ENCODE measurements at regions not wholly inside any gene's neighbourhood (a gene's known extent, or its start where the extent isn't known, plus 50 kb on each side); places are given as distances from the start of the nearest gene placed in this dataset.

DNA sequence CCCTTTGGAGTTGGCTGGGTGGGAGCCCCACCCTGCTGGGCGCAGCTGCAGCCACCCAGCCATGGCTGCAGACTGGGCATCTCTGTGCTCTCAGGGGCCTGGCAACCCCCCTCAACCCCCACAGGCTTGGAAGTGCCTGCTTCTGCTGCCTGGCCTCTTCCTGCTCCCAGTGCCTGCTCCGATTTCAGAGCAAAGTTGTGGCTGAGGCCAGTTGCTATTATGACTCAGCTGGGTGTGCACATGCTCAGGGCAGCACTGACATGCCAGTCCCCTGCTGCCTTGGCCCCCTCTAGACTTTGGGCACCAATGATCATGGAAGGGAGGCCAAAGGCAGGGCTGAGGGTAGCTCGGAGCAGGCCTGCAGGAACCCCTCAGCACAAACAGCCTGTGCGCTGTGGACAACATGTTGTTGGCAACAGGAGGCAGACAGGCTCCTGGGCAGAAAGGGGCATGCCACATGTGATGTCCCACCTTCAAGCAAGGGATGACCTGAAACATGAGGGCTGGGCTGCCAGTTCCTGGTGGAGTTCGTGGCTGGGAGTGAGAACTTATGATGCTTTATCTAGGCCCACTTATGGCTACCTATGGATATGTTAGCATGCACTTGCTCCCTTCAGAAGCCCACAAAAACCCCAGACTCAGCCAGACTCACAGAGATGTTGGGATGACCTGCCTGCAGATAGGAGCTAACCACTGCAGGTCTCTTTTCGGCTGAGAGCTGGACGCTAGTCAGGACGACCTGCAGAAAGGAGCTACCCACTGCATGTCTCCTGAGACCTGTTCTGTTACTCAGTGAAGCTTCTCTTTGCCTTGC, 96.4 kb upstream of the AMOTL1 start:
- no peak for DNase-seq (ENCODE audit: low read depth in 4 of 6, low spot score in 6 of 6)
- 92% methylated on average over 7 of the region's 8 CpGs for WGBS (ENCODE audit: insufficient coverage)
- Histone ChIP-seq H3K36me3 (ENCODE audit: control insufficient read depth, insufficient read depth, low read length) (no peaks in the 10 kb centered on the region), H3K27me3 (ENCODE audit: control insufficient read depth, insufficient read depth, low read length) (no peaks in the 10 kb centered on the region), H3K9me3 (ENCODE audit: control insufficient read depth, insufficient read depth, low read length) (no peaks in the 10 kb centered on the region), H3K4me3 (ENCODE audit: low read depth, low read length) (no peak overlapping the region), H3K27ac (ENCODE audit: low read depth, low read length) (no peak overlapping the region), H3K4me1 (ENCODE audit: control insufficient read depth, insufficient read depth, low read length) (no peaks in the 10 kb centered on the region)

DNA sequence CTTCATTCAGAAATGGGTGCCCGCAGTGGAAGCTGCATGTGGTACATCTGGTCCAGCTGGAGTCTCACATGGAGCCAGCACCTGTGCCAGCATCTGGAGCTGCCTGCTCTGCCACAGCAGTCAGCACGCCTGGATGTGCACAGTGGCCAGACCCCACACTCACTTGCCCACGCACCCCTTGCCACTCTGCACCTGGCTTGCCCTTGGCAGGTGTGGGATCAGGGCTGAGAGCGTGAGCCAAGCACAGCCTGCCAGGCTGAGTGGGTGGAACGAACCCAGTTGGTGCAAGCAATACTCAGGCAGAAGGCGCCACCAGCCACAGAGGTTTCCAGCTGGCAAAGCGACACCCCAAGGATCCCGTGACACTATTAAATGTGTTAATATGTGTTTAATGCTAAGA, 95.5 kb upstream of the AMOTL1 start:
- H3K27me3 ChIP-seq (ENCODE audit: control insufficient read depth, insufficient read depth, low read length): no peaks in the 10 kb centered on the region
- H3K4me1 ChIP-seq (ENCODE audit: control insufficient read depth, insufficient read depth, low read length): no peaks in the 10 kb centered on the region
- H3K36me3 ChIP-seq (ENCODE audit: control insufficient read depth, insufficient read depth, low read length): no peaks in the 10 kb centered on the region
- 84% methylated on average over 8 of the region's 8 CpGs for WGBS (ENCODE audit: insufficient coverage)
- DNase-seq (ENCODE audit: low read depth in 4 of 6, low spot score in 6 of 6): no peak
- no peak overlapping the region for H3K4me3 ChIP-seq (ENCODE audit: low read depth, low read length)
- no peaks in the 10 kb centered on the region for H3K9me3 ChIP-seq (ENCODE audit: control insufficient read depth, insufficient read depth, low read length)
- H3K27ac ChIP-seq (ENCODE audit: low read depth, low read length): no peak overlapping the region

DNA sequence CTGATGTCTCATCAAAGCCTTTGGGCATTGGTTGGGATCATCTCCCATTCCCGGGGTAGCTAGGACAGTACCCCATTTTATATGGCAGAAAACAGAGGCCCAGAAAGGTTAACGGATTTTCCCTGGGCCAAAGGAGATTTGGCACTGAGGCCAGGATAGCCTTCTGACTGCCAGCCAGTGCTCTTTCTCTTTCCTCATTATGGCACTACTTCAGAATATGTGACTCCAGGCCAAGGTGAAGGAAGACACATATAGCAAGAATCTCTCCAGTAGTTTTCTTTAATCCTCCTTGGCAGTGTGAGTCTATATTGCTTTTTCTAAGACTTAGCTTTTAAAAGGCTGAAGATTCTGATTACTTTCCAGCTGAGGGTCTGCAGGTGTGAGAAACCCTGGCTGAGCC, 94.8 kb upstream of the AMOTL1 start:
- WGBS (ENCODE audit: insufficient coverage): 90% methylated on average over 2 of the region's 2 CpGs

GRCh38 chr11:94673951-94674491, 94.1 kb upstream of the AMOTL1 start:
- Histone ChIP-seq H3K27me3 (ENCODE audit: control insufficient read depth, insufficient read depth, low read length) (no peaks in the 10 kb centered on the region), H3K4me3 (ENCODE audit: low read depth, low read length) (no peak overlapping the region), H3K36me3 (ENCODE audit: control insufficient read depth, insufficient read depth, low read length) (no peaks in the 10 kb centered on the region), H3K4me1 (ENCODE audit: control insufficient read depth, insufficient read depth, low read length) (no peaks in the 10 kb centered on the region), H3K9me3 (ENCODE audit: control insufficient read depth, insufficient read depth, low read length) (no peaks in the 10 kb centered on the region), H3K27ac (ENCODE audit: low read depth, low read length) (no peak overlapping the region)
- 47% methylated on average over 2 of the region's 6 CpGs for WGBS (ENCODE audit: insufficient coverage)
- peak in 2 of 6 donors; percentile 8 to 45 for DNase-seq (ENCODE audit: low read depth in 4 of 6, low spot score in 6 of 6)

More for the DNA sequence above, 94.8 kb upstream of the AMOTL1 start:
- Histone ChIP-seq H3K36me3 (ENCODE audit: control insufficient read depth, insufficient read depth, low read length) (no peaks in the 10 kb centered on the region), H3K27ac (ENCODE audit: low read depth, low read length) (no peak overlapping the region), H3K4me1 (ENCODE audit: control insufficient read depth, insufficient read depth, low read length) (no peaks in the 10 kb centered on the region), H3K4me3 (ENCODE audit: low read depth, low read length) (no peak overlapping the region), H3K9me3 (ENCODE audit: control insufficient read depth, insufficient read depth, low read length) (no peaks in the 10 kb centered on the region), H3K27me3 (ENCODE audit: control insufficient read depth, insufficient read depth, low read length) (no peaks in the 10 kb centered on the region)
- DNase-seq (ENCODE audit: low read depth in 4 of 6, low spot score in 6 of 6): no peak

DNA sequence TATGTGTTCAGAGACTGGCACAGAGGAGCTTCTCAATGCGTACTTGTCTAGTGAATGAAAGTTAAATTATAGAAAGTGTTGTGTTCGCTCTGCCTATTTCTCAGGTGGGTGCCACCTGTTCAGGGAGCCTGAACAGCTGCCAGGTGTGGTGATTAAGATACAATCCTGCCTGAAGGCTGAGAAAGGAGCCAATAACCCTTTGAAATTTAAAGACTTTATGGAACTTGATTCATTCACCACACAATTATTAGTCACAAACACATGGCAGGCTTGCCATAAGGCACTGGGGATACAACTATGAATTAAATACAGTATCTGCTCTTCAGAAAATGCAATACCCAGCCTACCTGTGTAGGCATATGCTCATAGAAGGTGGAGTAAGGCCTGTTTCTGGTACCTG, 92.9 kb upstream of the AMOTL1 start:
- Histone ChIP-seq H3K4me1 (ENCODE audit: control insufficient read depth, insufficient read depth, low read length) (no peaks in the 10 kb centered on the region), H3K4me3 (ENCODE audit: low read depth, low read length) (no peak overlapping the region), H3K27ac (ENCODE audit: low read depth, low read length) (no peak overlapping the region), H3K27me3 (ENCODE audit: control insufficient read depth, insufficient read depth, low read length) (no peaks in the 10 kb centered on the region), H3K9me3 (ENCODE audit: control insufficient read depth, insufficient read depth, low read length) (no peaks in the 10 kb centered on the region), H3K36me3 (ENCODE audit: control insufficient read depth, insufficient read depth, low read length) (no peaks in the 10 kb centered on the region)
- 94% methylated on average over 2 of the region's 2 CpGs for WGBS (ENCODE audit: insufficient coverage)
- DNase-seq (ENCODE audit: low read depth in 4 of 6, low spot score in 6 of 6): peak in 1 of 6 donors; percentile 14

DNA sequence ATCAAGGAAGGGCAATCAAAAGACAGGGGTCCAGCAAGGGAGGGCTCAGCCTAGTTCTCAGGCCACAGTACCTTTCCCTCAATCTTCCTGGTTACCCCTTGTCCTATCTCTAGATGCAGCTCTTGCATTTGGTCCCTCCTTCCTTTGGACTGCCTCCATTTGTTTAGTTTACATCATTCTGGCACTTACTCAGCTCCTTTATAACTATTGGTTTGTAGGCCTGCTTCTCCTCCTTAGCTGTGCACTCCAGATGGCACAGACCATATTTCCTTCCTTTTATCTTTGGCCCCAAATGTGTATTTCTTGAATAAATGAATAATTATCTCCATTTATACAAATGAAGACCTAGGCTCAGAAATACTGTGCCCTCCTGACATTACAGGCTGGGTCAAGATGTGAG, 92.3 kb upstream of the AMOTL1 start:
- no peak overlapping the region for H3K27ac ChIP-seq (ENCODE audit: low read depth, low read length)
- no peaks in the 10 kb centered on the region for H3K27me3 ChIP-seq (ENCODE audit: control insufficient read depth, insufficient read depth, low read length)
- H3K36me3 ChIP-seq (ENCODE audit: control insufficient read depth, insufficient read depth, low read length): no peaks in the 10 kb centered on the region
- no peak overlapping the region for H3K4me3 ChIP-seq (ENCODE audit: low read depth, low read length)
- peak in 1 of 6 donors; percentile 87 for DNase-seq (ENCODE audit: low read depth in 4 of 6, low spot score in 6 of 6)
- H3K9me3 ChIP-seq (ENCODE audit: control insufficient read depth, insufficient read depth, low read length): no peaks in the 10 kb centered on the region
- H3K4me1 ChIP-seq (ENCODE audit: control insufficient read depth, insufficient read depth, low read length): no peaks in the 10 kb centered on the region

DNA sequence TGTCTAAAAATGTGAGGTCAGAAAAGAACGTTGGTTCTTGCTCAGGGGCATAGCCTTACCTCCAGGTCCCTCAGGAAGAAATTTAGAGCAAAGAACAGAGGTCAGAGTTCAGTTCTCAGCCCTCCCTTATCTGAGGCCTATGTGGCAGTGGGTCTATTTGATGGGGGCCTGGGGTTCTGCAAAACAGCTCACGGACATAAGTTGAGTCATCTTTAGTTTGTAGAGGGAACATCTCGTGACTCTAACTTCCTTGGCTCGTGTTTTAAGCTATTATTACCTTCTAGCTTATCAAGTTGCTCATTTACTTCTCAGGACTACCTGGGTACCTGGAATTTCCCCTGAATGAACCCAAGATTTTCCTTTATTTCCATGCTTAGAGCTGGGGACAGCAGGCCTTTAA, 91.3 kb upstream of the AMOTL1 start:
- Histone ChIP-seq H3K4me1 (ENCODE audit: control insufficient read depth, insufficient read depth, low read length) (no peaks in the 10 kb centered on the region), H3K4me3 (ENCODE audit: low read depth, low read length) (no peak overlapping the region), H3K27me3 (ENCODE audit: control insufficient read depth, insufficient read depth, low read length) (no peaks in the 10 kb centered on the region), H3K36me3 (ENCODE audit: control insufficient read depth, insufficient read depth, low read length) (no peaks in the 10 kb centered on the region), H3K9me3 (ENCODE audit: control insufficient read depth, insufficient read depth, low read length) (no peaks in the 10 kb centered on the region), H3K27ac (ENCODE audit: low read depth, low read length) (no peak overlapping the region)
- DNase-seq (ENCODE audit: low read depth in 4 of 6, low spot score in 6 of 6): no peak
- WGBS (ENCODE audit: insufficient coverage): 89% methylated on average over 4 of the region's 4 CpGs

DNA sequence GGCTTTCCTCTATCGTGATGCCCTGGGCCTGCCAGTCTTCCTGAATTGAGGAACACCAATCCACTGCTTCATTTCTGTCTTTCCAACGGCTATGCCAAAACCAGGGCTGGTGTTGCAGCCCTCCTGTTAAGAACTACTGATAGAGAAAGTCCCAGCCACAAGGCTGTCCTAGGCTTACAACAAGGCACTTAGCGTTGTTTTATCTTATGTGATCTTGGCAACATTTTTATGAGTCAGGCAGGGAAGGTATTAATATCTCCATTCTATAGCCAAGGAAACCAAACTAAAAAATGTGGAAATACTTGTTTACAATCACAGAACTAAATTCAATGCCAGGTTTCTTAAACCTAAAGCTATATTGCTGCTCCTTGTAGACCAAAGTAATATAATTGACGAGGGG, 89.9 kb upstream of the AMOTL1 start:
- Histone ChIP-seq H3K4me3 (ENCODE audit: low read depth, low read length) (no peak overlapping the region), H3K27me3 (ENCODE audit: control insufficient read depth, insufficient read depth, low read length) (no peaks in the 10 kb centered on the region), H3K36me3 (ENCODE audit: control insufficient read depth, insufficient read depth, low read length) (no peaks in the 10 kb centered on the region), H3K9me3 (ENCODE audit: control insufficient read depth, insufficient read depth, low read length) (no peaks in the 10 kb centered on the region), H3K4me1 (ENCODE audit: control insufficient read depth, insufficient read depth, low read length) (no peaks in the 10 kb centered on the region), H3K27ac (ENCODE audit: low read depth, low read length) (no peak overlapping the region)
- 88% methylated on average over 1 of the region's 4 CpGs for WGBS (ENCODE audit: insufficient coverage)
- no peak for DNase-seq (ENCODE audit: low read depth in 4 of 6, low spot score in 6 of 6)

GRCh38 chr11:94678901-94679300, 89.3 kb upstream of the AMOTL1 start:
- Histone ChIP-seq H3K4me1 (ENCODE audit: control insufficient read depth, insufficient read depth, low read length) (no peaks in the 10 kb centered on the region), H3K27me3 (ENCODE audit: control insufficient read depth, insufficient read depth, low read length) (no peaks in the 10 kb centered on the region), H3K9me3 (ENCODE audit: control insufficient read depth, insufficient read depth, low read length) (no peaks in the 10 kb centered on the region)

DNA sequence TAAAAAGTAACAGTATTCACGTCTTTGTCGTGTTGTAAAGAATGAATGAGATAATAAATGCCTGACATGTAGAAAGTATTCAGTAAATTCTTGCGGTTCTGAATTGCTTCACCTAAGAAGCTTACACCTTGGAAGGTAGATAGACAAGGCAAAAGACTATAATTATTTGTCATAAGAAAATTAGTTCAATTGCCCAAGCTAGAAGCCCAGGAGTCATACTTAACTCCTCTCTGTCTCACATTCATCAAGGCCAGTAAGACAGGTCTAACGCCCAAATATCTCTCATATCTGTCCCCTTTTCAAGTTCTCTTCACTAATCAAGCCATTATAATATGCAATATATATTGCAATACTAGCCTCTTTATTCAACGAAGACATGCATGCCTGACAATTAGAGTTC, 87.7 kb upstream of the AMOTL1 start:
- no peak for DNase-seq (ENCODE audit: low read depth in 4 of 6, low spot score in 6 of 6)
- H3K9me3 ChIP-seq (ENCODE audit: control insufficient read depth, insufficient read depth, low read length): no peaks in the 10 kb centered on the region
- no peaks in the 10 kb centered on the region for H3K27me3 ChIP-seq (ENCODE audit: control insufficient read depth, insufficient read depth, low read length)
- H3K4me1 ChIP-seq (ENCODE audit: control insufficient read depth, insufficient read depth, low read length): no peaks in the 10 kb centered on the region
- no peak overlapping the region for H3K4me3 ChIP-seq (ENCODE audit: low read depth, low read length)
- H3K27ac ChIP-seq (ENCODE audit: low read depth, low read length): no peak overlapping the region
- 100% methylated on average over 3 of the region's 5 CpGs for WGBS (ENCODE audit: insufficient coverage)
- no peaks in the 10 kb centered on the region for H3K36me3 ChIP-seq (ENCODE audit: control insufficient read depth, insufficient read depth, low read length)

More at GRCh38 chr11:94678901-94679300, 89.3 kb upstream of the AMOTL1 start:
- Histone ChIP-seq H3K27ac (ENCODE audit: low read depth, low read length) (no peak overlapping the region), H3K4me3 (ENCODE audit: low read depth, low read length) (no peak overlapping the region), H3K36me3 (ENCODE audit: control insufficient read depth, insufficient read depth, low read length) (no peaks in the 10 kb centered on the region)
- DNase-seq (ENCODE audit: low read depth in 4 of 6, low spot score in 6 of 6): no peak
- 80% methylated on average over 1 of the region's 1 CpG for WGBS (ENCODE audit: insufficient coverage)
